Gastroesophageal sphincter (tissue), 3 donors: ENCODE measurements at regions not wholly inside any gene's neighbourhood (a gene's known extent, or its start where the extent isn't known, plus 50 kb on each side); places are given as distances from the start of the nearest gene placed in this dataset.

Experiments used
- CTCF ChIP-seq, 4 experiments: fragments of 200-600 bp in 2 of 4; fragments of 450-650 bp in 2 of 4; sonication (generic) in 1 of 4; IDR thresholded peaks; one replicate each; pipeline ENCODE4 v1.5.1; 2017 to 2019; ENCODE audit warnings: antibody characterized with exemption in 4 of 4, mild to moderate bottlenecking in 2 of 4, moderate library complexity in 2 of 4
- EP300 ChIP-seq: sonication (generic); formaldehyde crosslinking; IDR thresholded peaks from one replicate; pipeline ENCODE4 v1.6.1; 2017; ENCODE audit warnings: antibody characterized with exemption, mild to moderate bottlenecking
- POLR2A ChIP-seq, 2 donors: fragments of 450-650 bp; IDR thresholded peaks; one replicate each; pipeline ENCODE4 v1.6.1; 2017; ENCODE audit warnings: antibody characterized with exemption in 2 of 2, mild to moderate bottlenecking in 2 of 2, moderate library complexity in 1 of 2

- no peak for TF ChIP-seq POLR2A (IDR thresholded peaks at IDR 0.05)
- TF ChIP-seq CTCF (IDR thresholded peaks at IDR 0.05) = no peak
- TF ChIP-seq EP300 = no peak
Measured at GRCh38 chr5:66511491-66511890, 84.7 kb upstream of the MAST4 start.
